Upper lobe of right lung (tissue), 1 donor: ENCODE measurements at regions not wholly inside any gene's neighbourhood (a gene's known extent, or its start where the extent isn't known, plus 50 kb on each side); places are given as distances from the start of the nearest gene placed in this dataset.
A peak's percentile ranks its signal among the peaks of the same experiment; 100 is the strongest.

Experiments used
- ATAC-seq: fragments of 200-7000 bp; cut with Tn5 transposase; one replicate; pipeline ENCODE4 v1.9.1; 2020; ENCODE audit warnings: mild to moderate bottlenecking, moderate library complexity
- DNase-seq: peaks from one replicate; pipeline ENCODE4 v3.0.0-alpha.2; 2020
- H3K27ac ChIP-seq: fragments of 200-600 bp; one replicate; pipeline ENCODE4 v1.8.0; 2022
- H3K27me3 ChIP-seq: fragments of 200-600 bp; one replicate; pipeline ENCODE4 v1.8.0; 2022; ENCODE audit warnings: mild to moderate bottlenecking
- H3K36me3 ChIP-seq: fragments of 200-600 bp; one replicate; pipeline ENCODE4 v1.8.0; 2022
- H3K4me1 ChIP-seq: fragments of 200-600 bp; one replicate; pipeline ENCODE4 v1.8.0; 2022
- H3K4me3 ChIP-seq: fragments of 200-600 bp; one replicate; pipeline ENCODE4 v1.8.0; 2022; ENCODE audit warnings: mild to moderate bottlenecking
- H3K9me3 ChIP-seq: fragments of 200-600 bp; one replicate; pipeline ENCODE4 v1.8.0; 2022
- CTCF ChIP-seq: fragments of 200-600 bp; IDR thresholded peaks from one replicate; pipeline ENCODE4 v1.8.0; 2022; ENCODE audit warnings: antibody characterized with exemption
- intact Hi-C: fragments of 100-400 bp; cut with DNase I; formaldehyde crosslinking; loops from one replicate; pipeline ENCODE4 v1.11.0; 2022
- donor health status: DM: no; HTN: yes; CAD: no; lungs with severe emphysema.

DNA sequence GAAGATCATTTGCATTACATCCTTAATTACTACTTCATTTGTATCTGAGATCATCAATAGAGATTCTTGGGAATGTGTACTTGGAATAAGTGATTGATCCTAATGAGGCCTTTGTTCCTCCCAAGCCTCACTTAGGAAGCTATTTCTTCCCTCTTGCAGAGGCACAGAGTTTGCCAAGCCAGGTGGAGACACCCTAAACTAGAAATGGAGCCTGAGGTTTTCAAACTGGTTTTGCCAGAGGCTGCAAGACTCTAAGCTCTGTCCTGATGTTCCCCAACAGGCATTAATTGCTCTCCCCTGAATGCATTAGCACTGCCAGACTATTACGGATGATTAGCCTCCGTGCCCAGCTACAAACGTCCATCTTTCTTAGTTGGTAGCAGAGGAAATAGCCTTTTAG lies 125.2 kb upstream of the LGALSL start:
- H3K4me1 ChIP-seq: peaks cover 40% of the 10 kb centered on the region

DNA sequence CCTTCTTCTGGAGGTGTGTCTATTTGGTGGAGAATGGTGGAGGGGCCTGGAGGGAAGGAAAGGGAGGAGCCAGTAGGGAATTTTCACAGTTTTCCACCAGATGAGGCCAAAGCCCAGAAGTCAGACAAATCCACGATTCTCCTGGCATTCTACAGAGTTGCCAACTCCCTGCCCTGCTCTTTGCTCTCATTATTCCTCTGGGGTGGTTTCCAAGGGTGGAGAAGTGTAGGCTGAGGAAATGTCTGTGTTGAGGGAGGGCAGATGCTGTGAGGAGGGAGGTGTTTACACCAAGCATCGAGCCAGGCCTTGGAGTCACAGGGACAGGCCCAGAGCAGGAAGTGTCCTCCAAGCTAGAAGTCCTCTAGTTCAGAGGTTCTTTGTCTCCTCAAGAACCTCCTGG lies 124.1 kb upstream of the LGALSL start:
- DNase-seq: no peak
- ATAC-seq: peak; percentile 53

More for the DNA sequence above, 125.2 kb upstream of the LGALSL start:
- no peaks in the 10 kb centered on the region for H3K27me3 ChIP-seq
- H3K36me3 ChIP-seq: no peaks in the 10 kb centered on the region
- TF ChIP-seq CTCF: no peak
- no peaks in the 10 kb centered on the region for H3K9me3 ChIP-seq
- ATAC-seq: no peak
- no peak overlapping the region for H3K27ac ChIP-seq
- DNase-seq: no peak
- intact Hi-C loops: loop anchor here (10.0 kb wide), 1 partner anchor 274 kb away; no protein-coding TSS in a partner anchor
- no peak overlapping the region for H3K4me3 ChIP-seq

DNA sequence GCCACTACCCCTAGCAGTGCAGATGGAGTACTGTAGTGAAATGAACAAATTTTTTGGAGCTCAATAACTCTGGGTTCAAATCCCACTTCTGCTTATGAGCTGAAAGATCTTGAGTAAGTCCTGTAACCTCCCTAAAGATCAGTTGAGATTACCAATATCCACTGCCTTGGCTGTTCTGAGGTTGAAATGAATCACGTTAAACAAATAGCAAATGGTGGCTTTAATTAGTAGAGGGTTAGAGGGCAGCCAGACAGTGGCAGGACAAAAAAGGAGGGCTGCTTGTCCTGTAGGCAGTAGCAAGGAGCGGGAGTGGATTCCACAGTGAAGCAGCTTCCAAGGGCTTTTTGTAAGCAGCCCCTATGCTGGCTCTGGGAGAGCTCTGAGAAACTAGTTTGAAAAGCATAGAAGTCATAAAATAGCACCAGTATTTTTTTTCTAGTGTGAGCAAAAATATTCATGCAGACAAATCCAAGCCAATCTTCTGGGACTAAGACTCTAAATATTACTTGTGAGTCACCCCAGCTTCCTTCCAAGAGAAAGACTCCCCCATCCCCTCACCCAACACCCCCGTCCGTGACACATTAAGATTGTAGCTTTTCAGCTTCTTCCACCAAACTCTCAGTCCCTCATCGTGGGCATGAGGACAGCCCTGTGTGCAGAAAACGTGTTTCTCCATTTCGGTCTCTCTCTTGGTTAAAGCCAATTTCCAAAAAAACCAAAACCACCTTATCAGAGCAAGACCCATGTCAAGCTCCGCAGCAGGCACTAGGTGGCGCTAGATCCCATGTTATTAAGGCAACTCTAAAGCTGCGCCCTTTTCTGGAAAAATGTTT lies 123.5 kb upstream of the LGALSL start:
- Histone ChIP-seq H3K27me3 (no peaks in the 10 kb centered on the region), H3K9me3 (no peaks in the 10 kb centered on the region), H3K4me3 (no peak overlapping the region), H3K36me3 (no peaks in the 10 kb centered on the region), H3K4me1 (peaks cover 40% of the 10 kb centered on the region), H3K27ac (peak overlapping the region; percentile 61)
- intact Hi-C loops: loop anchor here (10.0 kb wide), 1 partner anchor 164 kb away; no protein-coding TSS in a partner anchor
- peak; percentile 92 for TF ChIP-seq CTCF
- peak; percentile 79 for ATAC-seq
- peak; percentile 83 for DNase-seq

More for the DNA sequence above, 124.1 kb upstream of the LGALSL start:
- Histone ChIP-seq H3K9me3 (no peaks in the 10 kb centered on the region), H3K36me3 (no peaks in the 10 kb centered on the region), H3K27ac (no peak overlapping the region), H3K4me3 (no peak overlapping the region), H3K4me1 (peaks cover 40% of the 10 kb centered on the region), H3K27me3 (no peaks in the 10 kb centered on the region)
- intact Hi-C loops: loop anchor here (10.0 kb wide), 2 partner anchors 165 to 275 kb away; no protein-coding TSS in a partner anchor
- TF ChIP-seq CTCF: peak; percentile 4

GRCh38 chr2:64331114-64331645 lies 122.8 kb upstream of the LGALSL start:
- H3K9me3 ChIP-seq: no peaks in the 10 kb centered on the region
- H3K4me1 ChIP-seq: peaks cover 40% of the 10 kb centered on the region
- no peak overlapping the region for H3K4me3 ChIP-seq
- ATAC-seq (no peak), DNase-seq (no peak)
- H3K27ac ChIP-seq: peak overlapping the region; percentile 61
- no peaks in the 10 kb centered on the region for H3K36me3 ChIP-seq
- intact Hi-C loops: loop anchor here (10.0 kb wide), 1 partner anchor 164 kb away; no protein-coding TSS in a partner anchor
- no peaks in the 10 kb centered on the region for H3K27me3 ChIP-seq
- no peak for TF ChIP-seq CTCF

- no peaks in the 10 kb centered on the region for H3K27me3 ChIP-seq
- H3K36me3 ChIP-seq: no peaks in the 10 kb centered on the region
- DNase-seq (no peak), ATAC-seq (no peak)
- peaks cover 40% of the 10 kb centered on the region for H3K4me1 ChIP-seq
- peak overlapping the region; percentile 61 for H3K27ac ChIP-seq
- TF ChIP-seq CTCF: no peak
- intact Hi-C loops: loop anchor here (10.0 kb wide), 1 partner anchor 163 kb away; no protein-coding TSS in a partner anchor
- H3K4me3 ChIP-seq: no peak overlapping the region
- H3K9me3 ChIP-seq: no peaks in the 10 kb centered on the region
These were observed 121.9 kb upstream of the LGALSL start for GRCh38 chr2:64331849-64332699.
